SW480 (cell line): ENCODE measurements at regions not wholly inside any gene's neighbourhood (a gene's known extent, or its start where the extent isn't known, plus 50 kb on each side); places are given as distances from the start of the nearest gene placed in this dataset.
A peak's percentile ranks its signal among the peaks of the same experiment; 100 is the strongest.

Experiments used
- DNase-seq: peaks from one replicate; pipeline ENCODE4 v3.0.0-alpha.2; 2016; ENCODE audit warnings: low spot score

- no peak for DNase-seq
Observed at GRCh38 chr3:16658004-16658924, 53.0 kb upstream of the DAZL start.

DNA sequence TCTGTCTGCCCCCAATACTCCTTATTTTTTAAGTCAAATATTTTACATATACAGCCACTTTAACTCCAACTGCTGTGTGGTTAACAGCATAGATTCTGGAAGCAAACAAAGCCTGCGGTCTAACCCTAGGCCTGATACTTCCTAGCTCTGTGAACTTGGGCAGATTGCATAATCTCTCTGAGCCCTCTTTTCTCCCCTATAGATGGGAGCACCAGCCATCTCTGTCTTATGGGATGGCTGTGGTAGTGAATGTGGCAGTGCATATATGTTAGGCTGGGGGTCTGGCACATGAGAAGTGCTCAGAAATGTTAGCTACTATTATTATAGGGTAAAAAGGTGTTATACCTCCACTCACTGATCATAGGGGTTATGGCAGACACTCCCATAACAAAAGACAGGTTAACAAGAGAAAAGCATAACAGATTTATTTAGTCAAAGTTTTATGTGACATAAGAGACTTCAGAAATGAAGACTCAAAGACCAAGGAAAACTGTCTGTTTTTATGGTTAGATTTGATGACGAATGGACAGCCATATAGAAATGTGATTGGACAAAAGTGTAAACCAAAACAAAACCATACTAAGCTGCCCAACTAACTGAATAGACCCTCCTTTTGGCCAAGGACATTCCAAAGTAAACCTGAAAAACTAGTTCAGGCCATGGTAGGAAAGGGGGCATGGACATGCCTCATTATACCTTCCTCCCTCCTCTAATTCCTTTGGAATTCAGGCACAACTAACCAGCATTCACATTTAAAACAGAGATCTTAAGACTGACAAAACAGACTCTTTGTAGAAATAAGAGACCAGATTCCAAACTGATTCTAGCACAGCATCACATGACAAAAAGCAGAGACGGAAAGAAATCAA is 53.9 kb upstream of the DAZL start:
- no peak for DNase-seq

DNA sequence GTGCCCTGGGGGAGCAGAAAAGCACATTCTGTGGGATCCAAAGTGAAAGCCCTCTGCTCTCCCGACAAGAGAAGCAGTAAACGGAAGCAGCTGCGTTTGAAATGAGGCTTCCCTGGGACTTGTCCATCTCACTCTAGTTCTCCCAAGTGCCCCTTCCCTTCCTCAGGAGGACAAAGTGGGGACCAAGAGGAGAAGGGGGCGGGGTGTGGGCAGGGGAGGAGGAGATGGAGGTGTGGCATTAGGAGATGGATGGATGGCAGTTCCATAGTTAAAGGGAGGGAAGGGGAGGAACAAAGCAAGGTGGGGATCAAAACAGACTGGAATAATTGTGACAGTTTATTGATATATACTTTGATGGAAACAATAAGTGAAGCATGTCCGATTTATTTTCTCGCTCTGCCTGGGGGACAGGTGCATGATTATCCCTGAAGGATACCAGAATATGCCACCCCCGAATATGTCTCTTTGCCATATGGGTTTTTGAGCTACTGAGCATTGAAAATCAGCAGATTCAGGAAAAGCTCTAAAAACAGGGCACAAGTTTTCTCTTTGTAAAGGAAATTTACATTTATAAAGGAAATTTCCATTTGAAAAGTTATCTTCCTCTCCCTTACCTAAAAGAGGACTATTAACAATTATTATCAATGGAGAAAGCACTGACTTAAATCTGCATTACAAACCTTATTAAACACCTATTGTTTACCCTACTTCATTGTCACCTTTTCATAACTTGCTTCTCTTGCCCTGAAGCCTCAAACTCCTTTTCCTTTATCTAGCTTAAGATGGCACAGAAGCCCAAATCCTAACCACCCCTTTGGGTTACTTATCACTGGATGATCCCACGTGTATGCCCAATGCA is 58.9 kb upstream of the DAZL start:
- no peak for DNase-seq

DNA sequence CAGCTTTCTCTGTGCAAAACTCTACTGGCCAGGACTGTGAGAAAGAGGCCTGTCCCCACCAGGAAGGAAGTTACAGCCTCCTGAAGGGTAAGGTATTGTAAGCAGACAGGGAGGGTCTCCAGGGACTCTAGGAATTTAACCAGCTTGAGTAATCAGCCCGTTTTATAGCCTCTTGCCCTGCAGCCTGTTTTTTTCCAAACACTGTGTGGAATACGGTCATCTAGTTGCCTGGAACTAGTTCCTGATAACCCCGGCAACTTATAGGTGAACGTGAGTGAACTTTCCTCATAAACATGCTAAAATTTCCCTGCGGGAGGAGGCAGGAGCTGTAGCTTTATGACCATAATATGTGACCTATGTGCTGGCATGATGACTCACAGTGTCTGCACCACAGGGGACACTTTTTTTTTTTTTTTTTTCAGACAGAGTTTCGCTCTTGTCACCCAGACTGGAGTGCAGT is 60.1 kb upstream of the DAZL start:
- peak; percentile 80 for DNase-seq

- no peak for DNase-seq
Observed at GRCh38 chr3:16666206-16666605, 61.0 kb upstream of the DAZL start.

- DNase-seq: no peak
Observed at GRCh38 chr3:16667633-16668032, 62.4 kb upstream of the DAZL start.

- DNase-seq: no peak
Observed at GRCh38 chr3:16668776-16669545, 63.7 kb upstream of the DAZL start.

DNA sequence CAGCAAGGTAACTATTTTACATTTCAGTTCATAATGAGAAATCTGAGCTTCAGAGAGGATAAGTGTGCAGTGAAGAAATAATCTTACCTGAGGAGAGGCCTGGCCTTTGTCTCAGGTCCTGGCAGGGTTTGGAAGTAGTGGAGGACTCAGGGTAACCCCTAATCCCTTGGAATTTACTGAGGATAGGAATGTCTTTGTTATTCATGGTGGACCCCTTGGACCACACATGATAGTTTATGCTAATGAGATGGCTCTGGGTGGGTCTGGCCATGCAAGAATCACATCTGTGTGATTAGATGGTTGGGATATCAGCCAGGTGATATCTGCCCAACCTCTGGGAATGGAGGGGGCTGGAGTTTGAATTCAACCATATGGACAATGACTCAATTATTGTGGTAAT is 65.0 kb upstream of the DAZL start:
- DNase-seq: no peak

DNA sequence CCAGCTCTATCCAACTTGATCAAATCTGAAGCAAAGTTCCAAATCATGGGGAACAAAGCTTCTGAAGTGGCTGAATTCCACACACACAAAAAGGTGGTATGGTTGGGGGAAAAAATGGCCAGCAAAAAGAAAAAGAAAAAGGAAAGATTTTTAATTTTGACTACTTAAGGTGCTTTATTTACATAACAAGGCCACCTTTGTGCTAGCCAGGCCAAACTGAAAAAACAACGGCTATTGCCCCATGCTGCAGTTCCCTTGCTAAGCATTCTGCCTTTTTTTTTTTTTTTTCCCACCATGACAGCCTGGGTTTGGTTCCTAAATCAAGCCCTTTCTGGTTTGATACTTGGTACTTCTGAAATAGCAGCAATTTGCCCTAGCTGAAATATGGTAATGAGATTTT is 66.5 kb upstream of the DAZL start:
- DNase-seq: no peak

GRCh38 chr3:16673530-16673929 is 68.3 kb upstream of the DAZL start:
- DNase-seq: no peak

GRCh38 chr3:16675805-16676204 is 70.6 kb upstream of the DAZL start:
- DNase-seq: no peak

DNA sequence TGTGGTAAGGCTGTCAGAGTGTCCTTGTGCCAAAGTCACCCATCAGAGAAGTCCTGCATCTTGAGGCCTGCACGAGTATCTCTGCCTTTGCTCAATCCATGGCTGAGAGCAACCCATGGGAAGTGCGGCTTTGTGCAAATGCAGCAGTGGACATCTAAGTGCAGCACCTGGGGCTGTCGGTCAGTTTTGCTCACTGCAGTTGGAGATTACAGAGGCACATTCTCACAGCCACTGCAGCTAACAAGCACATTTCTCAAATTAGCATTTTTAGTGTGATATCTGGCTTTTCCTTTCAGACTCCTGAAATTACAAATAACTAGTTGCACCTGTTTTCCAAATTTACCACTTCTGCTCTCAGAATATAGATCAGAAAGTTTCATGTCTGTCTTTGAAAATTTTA is 81.5 kb upstream of the DAZL start:
- DNase-seq: no peak

GRCh38 chr3:16687221-16687620 is 82.0 kb upstream of the DAZL start:
- no peak for DNase-seq

GRCh38 chr3:16692486-16693344 is 87.5 kb upstream of the DAZL start:
- peak; percentile 4 for DNase-seq

DNA sequence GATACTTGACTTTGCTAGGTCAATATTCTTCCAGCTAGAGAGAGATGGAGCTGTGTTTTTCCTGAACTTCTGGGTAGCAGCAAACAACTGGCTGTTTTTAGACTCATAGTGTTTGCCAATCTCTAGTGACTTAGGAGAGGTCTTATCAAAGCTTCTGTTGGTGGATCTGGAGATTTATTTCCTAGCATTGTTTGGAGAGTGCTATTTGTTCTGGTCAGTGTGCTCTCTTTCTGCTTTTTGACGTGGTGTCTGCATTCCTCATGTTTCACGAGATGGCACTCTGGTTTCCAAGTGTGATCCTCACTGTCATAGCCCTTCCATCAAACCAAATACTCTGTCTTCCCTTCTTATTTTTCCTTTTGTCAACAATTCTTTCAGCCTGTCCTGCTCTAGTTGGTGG is 88.6 kb upstream of the DAZL start:
- DNase-seq: no peak

DNA sequence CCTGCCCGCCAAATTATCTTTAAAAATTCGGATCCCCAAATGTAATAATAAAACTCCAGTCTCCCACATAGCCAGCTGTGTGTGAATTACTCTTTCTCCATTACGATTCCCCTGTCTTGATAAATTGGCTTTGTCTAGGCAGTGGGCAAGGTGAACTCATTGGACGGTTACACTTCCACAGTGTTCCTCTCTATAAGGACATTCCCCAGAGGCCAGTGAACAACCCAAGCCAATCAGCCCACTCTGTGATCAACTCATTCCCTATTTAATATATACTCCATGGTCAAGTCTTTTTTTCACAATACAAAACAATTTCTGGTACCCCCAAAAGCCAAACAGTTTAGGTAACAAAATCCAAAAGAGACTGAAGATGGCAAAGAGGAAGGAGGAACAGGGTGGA is 90.5 kb upstream of the DAZL start:
- DNase-seq: no peak

DNA sequence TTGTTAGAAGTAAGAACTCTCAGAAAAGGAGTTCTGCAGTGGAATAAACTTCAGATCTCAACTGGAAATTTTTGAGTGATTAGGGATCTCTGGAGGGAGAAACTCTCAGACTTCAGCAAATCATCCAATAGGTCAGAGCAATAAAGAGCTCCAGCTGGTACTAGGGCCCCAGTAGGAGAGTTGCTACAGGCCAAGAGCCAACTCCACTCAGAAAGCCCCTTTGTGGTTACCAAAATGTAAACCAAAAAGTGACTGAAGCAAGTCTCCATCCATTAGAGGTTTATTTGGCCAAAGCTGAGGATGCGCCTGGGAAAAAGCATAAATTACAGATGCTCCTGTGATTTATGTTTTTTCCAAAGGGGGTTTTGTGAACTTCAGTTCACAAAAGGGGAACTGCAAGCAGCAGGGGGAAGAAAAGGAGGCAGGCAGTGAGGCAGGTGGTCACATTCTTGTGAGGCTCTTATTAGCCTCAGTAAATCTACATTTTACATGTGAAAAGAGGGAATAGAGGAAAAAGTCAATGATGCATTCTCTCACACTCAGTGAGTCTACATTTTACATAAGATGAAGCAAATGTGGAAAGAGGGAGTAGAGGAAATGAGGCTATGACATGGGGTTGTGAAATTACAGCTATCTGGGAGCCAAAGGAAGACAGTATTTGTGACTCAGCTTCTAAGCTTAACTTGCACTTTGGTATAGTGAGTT is 92.4 kb upstream of the DAZL start:
- DNase-seq: no peak

- DNase-seq: no peak
Observed at GRCh38 chr3:16700651-16701050, 95.4 kb upstream of the DAZL start.

DNA sequence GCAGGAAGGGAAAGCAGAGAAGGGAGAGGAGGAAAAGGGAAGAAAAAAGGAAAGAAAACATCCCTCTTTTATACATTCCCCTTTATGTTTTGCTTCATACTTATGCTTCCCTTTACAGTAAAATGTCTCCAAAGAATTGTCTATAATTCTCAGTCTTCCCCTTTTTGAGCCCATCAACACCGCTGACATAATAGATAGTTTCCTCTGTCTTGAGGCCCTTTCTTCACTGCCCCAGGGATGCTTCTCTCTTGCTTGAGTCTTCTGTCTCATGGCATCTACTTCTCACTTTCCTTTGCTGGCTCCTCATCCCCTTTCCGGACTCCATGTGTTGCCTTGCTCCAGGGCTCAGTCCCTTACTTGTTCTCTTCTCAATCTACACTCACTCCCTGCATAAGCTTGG is 99.7 kb upstream of the DAZL start:
- no peak for DNase-seq

GRCh38 chr3:16707260-16707659 is 102.0 kb upstream of the DAZL start:
- no peak for DNase-seq
